Thymus (tissue), 11 donors: ENCODE measurements at regions not wholly inside any gene's neighbourhood (a gene's known extent, or its start where the extent isn't known, plus 50 kb on each side); places are given as distances from the start of the nearest gene placed in this dataset.
"Not testable (repeated sequence)": the region's sequence is repeated elsewhere in the genome, so short reads cannot be mapped to it uniquely, and the experiment has no call there.

ENCODE experiments used
- DNase-seq, 9 donors: peaks; one replicate each; pipeline ENCODE4 v3.0.0-alpha.2; 2013; ENCODE audit warnings: low spot score in 9 of 9, low read depth in 6 of 9, missing footprints in 1 of 9
- H3K27ac ChIP-seq, 2 donors: one replicate each; pipeline ENCODE4 v1.5.1; 2013; ENCODE audit warnings: control low read depth in 1 of 2, low read depth in 1 of 2, low read length in 1 of 2, mild to moderate bottlenecking in 1 of 2, moderate library complexity in 1 of 2
- H3K27me3 ChIP-seq, 2 donors: one replicate each; pipeline ENCODE4 v1.5.1; 2013; ENCODE audit warnings: low read length in 1 of 2; ENCODE audit not compliant: control insufficient read depth in 2 of 2, insufficient read depth in 1 of 2
- H3K36me3 ChIP-seq, 2 donors: one replicate each; pipeline ENCODE4 v1.5.1; 2013; ENCODE audit warnings: low read length in 1 of 2, mild to moderate bottlenecking in 1 of 2, moderate library complexity in 1 of 2; ENCODE audit not compliant: control insufficient read depth in 2 of 2, insufficient read depth in 2 of 2
- H3K4me1 ChIP-seq, 2 donors: one replicate each; pipeline ENCODE4 v1.5.1; 2013; ENCODE audit warnings: low read length in 2 of 2; ENCODE audit not compliant: control insufficient read depth in 2 of 2, insufficient read depth in 2 of 2
- H3K4me3 ChIP-seq, 2 donors: one replicate each; pipeline ENCODE4 v1.5.1; 2013; ENCODE audit warnings: low read length in 2 of 2, control low read depth in 1 of 2, mild to moderate bottlenecking in 1 of 2
- H3K9me3 ChIP-seq, 2 donors: one replicate each; pipeline ENCODE4 v1.5.1; 2013; ENCODE audit warnings: low read length in 1 of 2, mild to moderate bottlenecking in 1 of 2; ENCODE audit not compliant: control insufficient read depth in 2 of 2, insufficient read depth in 1 of 2
- WGBS: extraction: QIAGEN DNeasy Blood & Tissue Kit; methylation state at CpG from one replicate; pipeline ENCODE4 v1.1.7; 2013; 5-methylcytosine and 5-hydroxymethylcytosine counted together
- donor health status: healthy.

GRCh38 chr15:22274376-22274775 is 184.3 kb upstream of the GOLGA6L22 start:
- not testable (repeated sequence) for H3K9me3 ChIP-seq, DNase-seq, H3K4me3 ChIP-seq, H3K27ac ChIP-seq, H3K4me1 ChIP-seq, H3K27me3 ChIP-seq, H3K36me3 ChIP-seq
- WGBS: 83% methylated on average over 2 of the region's 2 CpGs

- DNase-seq, H3K4me1 ChIP-seq, H3K4me3 ChIP-seq, H3K36me3 ChIP-seq, H3K27ac ChIP-seq, H3K27me3 ChIP-seq, H3K9me3 ChIP-seq: not testable (repeated sequence)
- WGBS: 93% methylated on average over 4 of the region's 4 CpGs
These were observed 177.9 kb upstream of the GOLGA6L22 start for GRCh38 chr15:22280770-22281169.

- DNase-seq, H3K4me3 ChIP-seq, H3K4me1 ChIP-seq, H3K9me3 ChIP-seq, H3K27ac ChIP-seq, H3K27me3 ChIP-seq, H3K36me3 ChIP-seq: not testable (repeated sequence)
- 78% methylated on average over 13 of the region's 13 CpGs for WGBS
These were observed 175.7 kb upstream of the GOLGA6L22 start for GRCh38 chr15:22282794-22283533.

- H3K4me3 ChIP-seq, H3K36me3 ChIP-seq, H3K27ac ChIP-seq, H3K9me3 ChIP-seq, DNase-seq, H3K4me1 ChIP-seq, H3K27me3 ChIP-seq: not testable (repeated sequence)
- 91% methylated on average over 3 of the region's 3 CpGs for WGBS
These were observed 173.8 kb upstream of the GOLGA6L22 start for GRCh38 chr15:22284795-22285420.

GRCh38 chr15:22291054-22291453 is 167.6 kb upstream of the GOLGA6L22 start:
- not testable (repeated sequence) for H3K27ac ChIP-seq, H3K27me3 ChIP-seq, H3K36me3 ChIP-seq, H3K4me1 ChIP-seq, H3K4me3 ChIP-seq, DNase-seq, H3K9me3 ChIP-seq
- 73% methylated on average over 4 of the region's 4 CpGs for whole genome bisulfite sequencing

- DNase-seq, H3K36me3 ChIP-seq, H3K4me1 ChIP-seq, H3K4me3 ChIP-seq, H3K27me3 ChIP-seq, H3K27ac ChIP-seq, H3K9me3 ChIP-seq: not testable (repeated sequence)
- no CpG with 5 or more reads among the region's 1 CpG for WGBS
These were observed 155.6 kb upstream of the GOLGA6L22 start for GRCh38 chr15:22303112-22303511.
